Left lung (tissue), 4 donors: ENCODE measurements at regions not wholly inside any gene's neighbourhood (a gene's known extent, or its start where the extent isn't known, plus 50 kb on each side); places are given as distances from the start of the nearest gene placed in this dataset.

Source experiments
- ATAC-seq: fragments of 200-7000 bp; cut with Tn5 transposase; one replicate; pipeline ENCODE4 v1.9.1; 2020; ENCODE audit warnings: moderate library complexity
- DNase-seq, 4 donors: peaks; one replicate each; pipeline ENCODE4 v3.0.0-alpha.2; 2013 to 2020
- H3K27ac ChIP-seq, 2 donors: fragments of 200-600 bp; sonication (generic) in 1 of 2; one replicate each; pipeline versions ENCODE4 v1.5.0 to v1.8.0; 2020 to 2021
- H3K27me3 ChIP-seq, 2 donors: fragments of 200-600 bp; sonication (generic) in 1 of 2; one replicate each; pipeline versions ENCODE4 v1.5.0 to v1.8.0; 2020 to 2021
- H3K36me3 ChIP-seq, 2 donors: fragments of 200-600 bp; sonication (generic) in 1 of 2; one replicate each; pipeline versions ENCODE4 v1.5.0 to v1.8.0; 2020 to 2021
- H3K4me1 ChIP-seq, 2 donors: fragments of 200-600 bp; one replicate each; pipeline ENCODE4 v1.8.0; 2021
- H3K4me3 ChIP-seq, 2 donors: fragments of 200-600 bp; sonication (generic) in 1 of 2; one replicate each; pipeline versions ENCODE4 v1.5.0 to v1.8.0; 2020 to 2021; ENCODE audit warnings: mild to moderate bottlenecking in 1 of 2
- H3K9me3 ChIP-seq, 2 donors: fragments of 200-600 bp; sonication (generic) in 1 of 2; one replicate each; pipeline versions ENCODE4 v1.5.0 to v1.8.0; 2020 to 2021
- intact Hi-C, 2 donors: fragments of 100-400 bp; cut with DNase I; formaldehyde crosslinking; loops; one replicate each; pipeline versions ENCODE4 v1.11.2 to v1.14.2; 2022
- TF ChIP-seq, protein P1 (sequence below), 2 donors: fragments of 200-600 bp; sonication (generic) in 1 of 2; IDR thresholded peaks; one replicate each; pipeline versions ENCODE4 v1.5.0 to v1.8.0; 2021; ENCODE audit warnings: antibody characterized with exemption in 2 of 2
- donor health status: DM: no; HTN: yes; CAD: no.
- donor health status: DM: no; HTN: no; CAD: no.

DNA sequence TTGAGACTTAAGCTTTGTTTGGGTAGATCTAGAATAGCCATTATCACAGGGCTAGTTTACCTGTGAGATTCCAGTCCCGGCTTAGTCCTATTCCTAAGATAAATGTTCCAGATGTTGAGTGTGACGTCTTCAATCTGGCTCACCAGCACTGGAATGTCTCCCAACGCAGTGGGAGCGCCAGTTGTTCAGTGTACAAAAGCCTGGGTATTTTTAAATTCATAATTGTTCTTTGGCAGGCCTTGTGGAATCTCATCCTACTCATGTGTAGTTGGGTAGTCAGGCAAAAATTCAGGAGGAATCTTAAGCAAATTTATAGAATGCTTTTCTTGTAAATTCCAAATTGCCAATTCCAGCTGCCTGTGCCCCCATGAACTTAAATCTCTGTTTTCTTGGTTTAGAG, 272.6 kb upstream of the KCNN2 start:
- DNase-seq, result no peak
- Histone ChIP-seq H3K9me3 (peaks cover 0 to 11% of the 10 kb centered on the region in 2 donors), H3K4me3 (no peak overlapping the region), H3K27me3 (no peaks in the 10 kb centered on the region), H3K4me1 (no peaks in the 10 kb centered on the region), H3K36me3 (no peaks in the 10 kb centered on the region), H3K27ac (no peak overlapping the region)
- intact Hi-C loops, result no loop called here
- TF ChIP-seq, protein P1, sequence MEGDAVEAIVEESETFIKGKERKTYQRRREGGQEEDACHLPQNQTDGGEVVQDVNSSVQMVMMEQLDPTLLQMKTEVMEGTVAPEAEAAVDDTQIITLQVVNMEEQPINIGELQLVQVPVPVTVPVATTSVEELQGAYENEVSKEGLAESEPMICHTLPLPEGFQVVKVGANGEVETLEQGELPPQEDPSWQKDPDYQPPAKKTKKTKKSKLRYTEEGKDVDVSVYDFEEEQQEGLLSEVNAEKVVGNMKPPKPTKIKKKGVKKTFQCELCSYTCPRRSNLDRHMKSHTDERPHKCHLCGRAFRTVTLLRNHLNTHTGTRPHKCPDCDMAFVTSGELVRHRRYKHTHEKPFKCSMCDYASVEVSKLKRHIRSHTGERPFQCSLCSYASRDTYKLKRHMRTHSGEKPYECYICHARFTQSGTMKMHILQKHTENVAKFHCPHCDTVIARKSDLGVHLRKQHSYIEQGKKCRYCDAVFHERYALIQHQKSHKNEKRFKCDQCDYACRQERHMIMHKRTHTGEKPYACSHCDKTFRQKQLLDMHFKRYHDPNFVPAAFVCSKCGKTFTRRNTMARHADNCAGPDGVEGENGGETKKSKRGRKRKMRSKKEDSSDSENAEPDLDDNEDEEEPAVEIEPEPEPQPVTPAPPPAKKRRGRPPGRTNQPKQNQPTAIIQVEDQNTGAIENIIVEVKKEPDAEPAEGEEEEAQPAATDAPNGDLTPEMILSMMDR (IDR thresholded peaks at IDR 0.05), result no peak
- no peak for ATAC-seq

DNA sequence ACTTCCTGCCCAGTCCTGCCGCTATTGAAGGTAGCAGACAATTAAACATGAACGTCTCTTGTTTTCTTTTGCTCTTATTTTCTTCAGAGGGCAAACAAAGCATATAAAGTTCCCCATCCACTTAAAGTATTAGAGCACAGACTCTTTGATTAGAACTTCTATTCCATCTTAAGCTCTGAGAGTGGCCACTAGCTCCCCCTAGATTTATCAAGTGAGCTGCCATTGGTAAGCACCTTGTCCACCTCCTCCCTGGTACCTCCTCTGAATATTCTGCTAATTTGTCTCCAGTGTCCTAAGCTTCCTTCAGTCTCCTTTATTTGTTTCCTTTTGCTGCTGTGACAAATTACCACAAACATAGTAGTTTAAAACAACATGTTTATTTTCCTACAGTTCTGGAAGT, 264.3 kb upstream of the KCNN2 start:
- intact Hi-C loops, result no loop called here
- H3K9me3 ChIP-seq, result peaks cover 0 to 5% of the 10 kb centered on the region in 2 donors

DNA sequence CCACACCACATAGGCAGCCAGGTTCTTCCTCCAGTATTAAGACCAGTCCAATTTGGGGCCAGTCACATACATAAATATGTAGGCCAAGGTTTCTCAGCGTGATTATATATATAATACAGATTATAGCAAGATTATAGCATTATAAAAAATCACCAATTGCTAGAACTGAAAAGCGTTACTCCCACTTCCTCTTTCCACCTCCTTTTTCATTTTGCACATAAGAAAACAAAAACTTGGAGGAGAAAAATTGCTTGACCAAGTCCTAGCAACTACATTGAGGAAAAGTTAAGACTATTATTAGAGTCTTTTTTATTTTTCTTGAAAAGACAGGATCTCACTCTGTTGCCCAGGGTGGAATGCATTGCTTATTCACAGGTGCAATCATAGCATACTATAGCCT, 262.7 kb upstream of the KCNN2 start:
- H3K4me1 ChIP-seq, result no peaks in the 10 kb centered on the region
- intact Hi-C loops, result no loop called here
- no peak overlapping the region for H3K4me3 ChIP-seq
- TF ChIP-seq, protein P1 (IDR thresholded peaks at IDR 0.05), result no peak
- no peak for ATAC-seq
- DNase-seq, result no peak
- no peaks in the 10 kb centered on the region for H3K27me3 ChIP-seq
- H3K9me3 ChIP-seq, result no peaks in the 10 kb centered on the region
- H3K36me3 ChIP-seq, result no peaks in the 10 kb centered on the region
- no peak overlapping the region for H3K27ac ChIP-seq

More for the DNA sequence above, 264.3 kb upstream of the KCNN2 start:
- TF ChIP-seq, protein P1 (IDR thresholded peaks at IDR 0.05), result no peak
- H3K36me3 ChIP-seq, result no peaks in the 10 kb centered on the region
- no peaks in the 10 kb centered on the region for H3K4me1 ChIP-seq
- no peak overlapping the region for H3K27ac ChIP-seq
- DNase-seq (no peak), ATAC-seq (no peak)
- no peaks in the 10 kb centered on the region for H3K27me3 ChIP-seq
- H3K4me3 ChIP-seq, result no peak overlapping the region

DNA sequence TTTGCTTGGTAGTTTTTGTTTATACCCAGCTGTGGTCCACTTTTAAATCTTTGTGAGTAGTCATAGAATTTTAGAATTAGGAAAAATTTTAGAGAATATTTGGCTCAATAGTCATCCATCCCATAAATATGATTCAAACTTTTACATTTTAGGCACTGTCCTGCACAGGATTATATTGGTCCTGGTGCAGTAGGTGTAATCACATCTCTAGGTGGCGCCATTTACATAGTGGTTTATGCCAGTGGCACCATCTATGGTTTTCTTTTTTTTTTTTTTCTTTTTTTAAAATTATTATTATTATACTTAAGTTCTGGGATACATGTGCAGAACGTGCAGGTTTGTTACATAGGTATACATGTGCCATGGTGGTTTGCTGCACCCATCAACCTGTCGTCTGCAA, 260.7 kb upstream of the KCNN2 start:
- Histone ChIP-seq H3K27ac (no peak overlapping the region), H3K9me3 (no peaks in the 10 kb centered on the region), H3K27me3 (no peaks in the 10 kb centered on the region), H3K36me3 (no peaks in the 10 kb centered on the region), H3K4me3 (no peak overlapping the region), H3K4me1 (no peaks in the 10 kb centered on the region)
- peak in 1 of 4 donors; percentile 26 for DNase-seq
- TF ChIP-seq, protein P1 (IDR thresholded peaks at IDR 0.05), result peak; percentile 52 to 53
- intact Hi-C loops, result no loop called here
- ATAC-seq, result peak; percentile 81

DNA sequence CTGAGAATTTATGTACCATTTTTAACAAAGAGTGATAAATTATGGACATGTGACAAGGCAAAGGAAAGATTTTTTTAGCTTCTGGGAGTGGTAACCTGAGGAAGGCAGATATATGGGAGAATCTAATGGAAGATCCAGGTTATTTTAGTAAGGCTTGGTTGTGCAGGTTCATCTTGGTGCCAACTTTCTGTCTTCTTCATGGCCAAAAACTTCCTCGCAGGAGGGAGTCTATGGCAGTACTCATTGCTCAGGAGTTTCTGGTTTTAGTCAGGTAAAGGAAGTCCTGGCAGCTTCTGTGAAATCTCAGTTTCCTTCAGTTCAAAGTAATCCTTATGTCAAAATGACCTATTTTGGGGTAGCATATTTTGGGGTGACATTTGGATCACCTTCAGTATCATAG, 248.3 kb upstream of the KCNN2 start:
- ATAC-seq, result no peak

More for the DNA sequence above, 248.3 kb upstream of the KCNN2 start:
- no peak for DNase-seq
- Histone ChIP-seq H3K27me3 (no peaks in the 10 kb centered on the region), H3K9me3 (no peaks in the 10 kb centered on the region), H3K27ac (no peak overlapping the region), H3K4me3 (no peak overlapping the region), H3K4me1 (no peaks in the 10 kb centered on the region), H3K36me3 (no peaks in the 10 kb centered on the region)
- intact Hi-C loops, result no loop called here
- TF ChIP-seq, protein P1 (IDR thresholded peaks at IDR 0.05), result no peak
